Epithelial cell of proximal tubule (primary cell): ENCODE measurements at regions not wholly inside any gene's neighbourhood (a gene's known extent, or its start where the extent isn't known, plus 50 kb on each side); places are given as distances from the start of the nearest gene placed in this dataset.
A peak's percentile ranks its signal among the peaks of the same experiment; 100 is the strongest.

ENCODE experiments used
- DNase-seq: peaks from one replicate; pipeline ENCODE4 v3.0.0-alpha.2; 2011; ENCODE audit warnings: low read depth
- H3K4me3 ChIP-seq: 2 replicates; pipeline ENCODE4 v1.5.1; 2011; ENCODE audit warnings: low read depth, mild to moderate bottlenecking, low read length
- TF ChIP-seq, protein P1 (sequence below): conservative IDR thresholded peaks from 2 replicates; pipeline ENCODE4 v1.5.1; 2012; ENCODE audit warnings: low read depth, mild to moderate bottlenecking, low read length

DNA sequence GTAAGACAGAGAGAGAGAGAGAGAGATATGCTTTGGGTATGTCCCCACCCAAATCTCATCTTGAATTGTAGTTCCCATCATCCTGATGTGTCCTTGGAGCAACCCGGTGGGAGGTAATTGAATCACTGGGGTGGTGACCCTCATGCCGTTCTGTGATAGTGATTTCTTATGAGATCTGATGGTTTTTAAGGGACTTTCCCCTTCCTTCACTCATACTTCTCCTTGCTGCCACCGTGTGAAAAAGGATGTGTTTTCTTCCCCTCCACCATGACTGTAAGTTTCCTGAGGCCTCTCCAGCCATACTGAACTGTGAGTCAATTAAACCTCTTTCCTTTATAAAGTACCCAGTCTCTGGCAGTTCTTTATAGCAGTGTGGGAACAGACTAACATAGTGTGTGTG is 60.3 kb downstream of the EOMES start:
- no peak for DNase-seq
- TF ChIP-seq, protein P1, sequence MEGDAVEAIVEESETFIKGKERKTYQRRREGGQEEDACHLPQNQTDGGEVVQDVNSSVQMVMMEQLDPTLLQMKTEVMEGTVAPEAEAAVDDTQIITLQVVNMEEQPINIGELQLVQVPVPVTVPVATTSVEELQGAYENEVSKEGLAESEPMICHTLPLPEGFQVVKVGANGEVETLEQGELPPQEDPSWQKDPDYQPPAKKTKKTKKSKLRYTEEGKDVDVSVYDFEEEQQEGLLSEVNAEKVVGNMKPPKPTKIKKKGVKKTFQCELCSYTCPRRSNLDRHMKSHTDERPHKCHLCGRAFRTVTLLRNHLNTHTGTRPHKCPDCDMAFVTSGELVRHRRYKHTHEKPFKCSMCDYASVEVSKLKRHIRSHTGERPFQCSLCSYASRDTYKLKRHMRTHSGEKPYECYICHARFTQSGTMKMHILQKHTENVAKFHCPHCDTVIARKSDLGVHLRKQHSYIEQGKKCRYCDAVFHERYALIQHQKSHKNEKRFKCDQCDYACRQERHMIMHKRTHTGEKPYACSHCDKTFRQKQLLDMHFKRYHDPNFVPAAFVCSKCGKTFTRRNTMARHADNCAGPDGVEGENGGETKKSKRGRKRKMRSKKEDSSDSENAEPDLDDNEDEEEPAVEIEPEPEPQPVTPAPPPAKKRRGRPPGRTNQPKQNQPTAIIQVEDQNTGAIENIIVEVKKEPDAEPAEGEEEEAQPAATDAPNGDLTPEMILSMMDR, result no peak
- no peak overlapping the region for H3K4me3 ChIP-seq

DNA sequence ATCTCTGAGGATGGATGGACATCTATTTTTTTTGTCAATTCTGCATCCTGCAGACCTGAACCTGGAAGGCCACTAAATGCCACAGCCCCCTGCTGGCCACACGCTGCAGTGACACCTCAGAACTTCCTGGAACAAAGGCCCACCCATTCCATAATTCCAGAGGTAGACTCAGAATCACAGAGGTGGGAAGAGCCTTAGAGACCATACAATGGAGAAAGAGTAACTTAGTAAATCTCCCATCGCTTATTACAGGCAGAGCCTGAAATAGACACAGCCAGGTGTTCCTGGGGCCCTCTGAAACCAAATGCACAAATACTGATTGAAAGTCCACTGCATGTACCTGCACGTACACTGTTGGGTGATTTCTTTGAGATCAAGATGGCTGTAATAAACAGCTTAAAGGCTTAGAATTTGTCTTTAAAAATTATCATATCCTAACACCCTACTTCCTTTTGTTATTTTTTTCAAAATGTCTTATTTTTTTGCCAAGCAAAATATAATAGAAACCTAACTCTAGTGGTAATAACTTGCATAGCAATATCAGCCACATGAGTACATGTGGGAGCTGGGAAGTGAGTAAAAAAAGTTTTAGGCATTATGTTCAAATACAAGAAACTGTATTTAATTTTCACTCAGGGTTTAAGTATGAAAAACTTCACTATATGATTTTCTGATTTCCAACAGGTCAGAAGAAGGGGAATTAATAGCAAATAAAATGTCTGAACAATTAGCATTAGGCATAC is 62.7 kb downstream of the EOMES start:
- TF ChIP-seq, protein P1, result peak; percentile 95
- no peak for DNase-seq
- H3K4me3 ChIP-seq, result no peak overlapping the region

DNA sequence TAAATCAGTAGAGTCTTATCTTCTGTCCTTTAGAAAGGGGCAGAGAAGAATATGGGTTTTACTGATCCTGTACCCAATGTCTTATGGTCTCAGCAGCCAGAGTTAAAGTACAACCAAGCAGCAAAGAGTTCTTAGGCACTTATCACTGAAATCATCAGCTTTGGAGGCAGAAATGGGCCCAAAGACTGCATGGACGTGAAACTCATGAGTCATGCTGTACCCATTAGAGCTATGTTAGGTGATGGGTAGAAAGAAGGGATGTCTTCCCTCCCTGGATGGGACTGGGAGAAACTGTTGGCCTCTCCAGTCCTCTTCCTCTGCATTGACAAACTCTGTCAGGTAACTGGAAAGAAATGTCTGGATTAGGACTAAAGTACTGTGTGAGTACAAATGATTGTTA is 63.4 kb downstream of the EOMES start:
- no peak for DNase-seq
- H3K4me3 ChIP-seq, result no peak overlapping the region
- TF ChIP-seq, protein P1, result no peak

DNA sequence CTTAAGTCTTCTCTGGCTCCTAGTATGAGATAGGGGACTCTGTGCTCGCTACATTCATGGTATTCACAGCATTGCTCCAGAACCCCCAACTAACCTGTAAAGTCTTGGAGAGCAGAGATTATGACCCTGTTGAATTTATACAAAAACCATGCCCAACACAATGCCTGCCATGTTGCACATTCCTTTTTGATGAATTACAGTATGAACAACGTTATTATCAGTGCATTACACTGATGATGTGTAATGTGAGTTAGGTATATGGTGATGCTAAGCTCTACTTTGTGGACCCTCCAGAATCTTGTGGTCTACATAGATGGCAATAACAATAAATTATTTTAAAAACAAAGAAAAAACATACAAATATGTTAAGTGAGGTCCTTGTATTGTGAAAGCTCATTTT is 64.3 kb downstream of the EOMES start:
- no peak overlapping the region for H3K4me3 ChIP-seq
- DNase-seq, result no peak
- TF ChIP-seq, protein P1, result no peak

DNA sequence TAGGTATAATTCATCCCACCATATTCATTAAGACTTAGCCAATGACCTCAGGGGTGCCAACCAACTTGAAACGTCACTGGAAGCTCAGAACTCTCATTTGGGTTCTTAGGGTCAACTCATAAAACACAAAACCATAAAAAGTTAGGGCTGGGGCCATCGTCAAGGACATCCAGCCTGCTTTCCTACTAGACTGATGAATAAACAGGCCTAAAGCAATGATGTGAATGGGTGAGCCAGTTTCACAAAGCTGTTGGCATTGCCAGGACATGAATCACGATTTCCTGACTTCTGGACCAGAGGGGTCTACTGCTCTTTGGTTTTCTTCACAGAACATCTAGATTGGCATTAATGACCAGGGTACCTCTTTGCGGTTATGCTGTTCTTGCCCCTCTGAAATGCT is 64.7 kb downstream of the EOMES start:
- DNase-seq, result no peak
- H3K4me3 ChIP-seq, result no peak overlapping the region
- TF ChIP-seq, protein P1, result no peak

DNA sequence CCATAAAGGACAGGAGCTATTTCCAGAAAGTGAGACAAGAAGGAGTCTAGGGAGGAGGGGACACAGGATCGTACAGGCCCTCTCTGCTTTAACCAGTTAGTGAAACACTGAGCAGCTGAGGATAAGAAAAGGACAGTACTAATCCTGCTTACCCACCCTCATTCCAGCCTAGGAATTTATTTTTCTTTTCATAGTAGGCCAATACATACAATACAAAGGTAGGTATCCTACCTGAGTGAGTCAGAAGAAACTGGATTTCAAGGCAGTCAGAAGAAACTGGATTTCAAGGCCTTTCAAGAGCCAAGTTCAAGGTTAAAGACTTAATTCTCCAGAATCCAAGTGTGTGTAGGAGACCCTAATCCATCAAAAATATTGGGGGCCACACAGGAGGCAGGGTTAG is 65.3 kb downstream of the EOMES start:
- H3K4me3 ChIP-seq, result no peak overlapping the region
- TF ChIP-seq, protein P1, result no peak
- DNase-seq, result no peak

DNA sequence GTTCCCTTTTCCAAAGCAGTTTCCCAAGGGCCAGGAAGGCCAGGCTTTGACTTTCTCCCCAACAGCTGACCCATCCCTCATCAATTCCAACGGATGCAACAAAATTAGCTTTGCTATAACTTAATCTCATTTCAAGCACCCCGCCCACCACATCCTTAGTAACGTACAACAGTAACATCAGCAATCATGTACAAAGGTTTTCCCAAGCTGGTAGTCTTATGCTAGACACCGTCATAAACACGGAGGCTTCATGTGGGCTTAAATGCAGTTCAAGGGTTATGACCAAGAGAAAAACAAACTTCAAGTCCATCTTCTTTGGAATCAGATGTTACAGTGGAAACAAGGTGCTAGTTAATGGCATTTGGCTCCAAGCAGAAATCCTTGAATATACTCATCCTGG is 66.6 kb downstream of the EOMES start:
- TF ChIP-seq, protein P1, result no peak
- no peak overlapping the region for H3K4me3 ChIP-seq
- no peak for DNase-seq
